ENCODE measurements at regions not wholly inside any gene's neighbourhood (a gene's known extent, or its start where the extent isn't known, plus 50 kb on each side); places are given as distances from the start of the nearest gene placed in this dataset.

GRCh38 chr7:68309806-68310205 is 1288.5 kb upstream of the AUTS2 start:
- DNase-seq (ENCODE audit: low read depth) = no peak

- no peak for DNase-seq (ENCODE audit: low read depth)
Measured at GRCh38 chr7:68311958-68312357, 1286.3 kb upstream of the AUTS2 start.

GRCh38 chr7:68313806-68314205 is 1284.5 kb upstream of the AUTS2 start:
- no peak for DNase-seq (ENCODE audit: low read depth)

DNA sequence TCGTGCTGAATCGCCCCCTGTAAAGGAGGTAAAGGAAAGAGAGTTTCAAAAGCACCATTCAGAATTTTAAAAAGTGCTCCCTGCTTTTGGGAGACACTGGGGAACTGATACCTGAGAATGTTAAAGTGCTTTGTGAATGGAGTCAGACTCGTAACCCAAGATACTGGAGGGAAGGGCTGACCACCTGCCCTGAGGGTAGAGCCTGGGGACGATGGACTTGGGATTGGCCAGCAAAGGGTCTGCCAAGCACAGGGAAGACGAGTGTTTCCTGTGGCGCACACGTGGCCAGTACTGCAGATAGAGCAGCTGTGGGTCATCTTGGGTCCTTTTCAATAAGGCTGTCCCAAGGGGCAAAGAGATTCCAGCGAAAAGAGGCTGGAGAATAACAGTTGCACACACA is 1284.1 kb upstream of the AUTS2 start:
- DNase-seq (ENCODE audit: low read depth) = no peak

DNA sequence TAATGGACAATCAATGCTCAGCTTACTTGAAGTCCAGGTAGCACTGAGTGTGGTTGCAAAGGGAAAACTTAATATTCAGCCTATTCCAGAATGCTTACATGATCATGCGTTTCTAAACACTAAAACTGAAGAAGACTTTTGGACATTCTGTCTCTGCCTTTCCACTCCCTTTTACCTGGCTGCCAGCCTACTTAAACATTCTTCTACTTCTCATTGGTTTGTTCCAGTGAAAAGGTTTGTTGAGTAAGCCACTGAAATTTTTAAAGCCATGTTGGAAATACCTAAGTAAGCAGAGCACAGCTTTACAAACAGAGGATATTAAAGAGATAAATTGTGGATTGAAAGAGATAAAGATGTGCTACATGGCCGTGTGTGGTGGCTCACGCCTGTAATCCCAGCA is 1280.8 kb upstream of the AUTS2 start:
- no peak for DNase-seq (ENCODE audit: low read depth)

DNA sequence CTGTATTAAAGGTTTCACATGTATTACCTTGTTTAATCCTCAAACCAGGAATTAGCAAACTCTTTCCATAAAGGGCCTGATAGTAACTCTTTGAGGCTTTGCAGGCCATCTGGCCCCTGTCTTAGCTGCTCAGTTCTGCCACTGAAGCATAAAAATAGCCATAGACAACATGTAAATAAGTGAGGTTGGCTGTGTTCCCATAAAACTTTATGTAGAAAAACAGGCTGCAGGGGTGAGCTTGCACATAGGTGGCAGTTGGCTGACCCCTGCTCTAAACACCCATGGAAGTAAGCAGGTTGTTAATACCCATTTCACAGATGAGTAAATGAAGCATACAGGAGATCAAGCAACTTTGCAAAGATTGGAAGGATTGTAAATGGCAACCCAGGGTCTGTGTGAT is 1279.2 kb upstream of the AUTS2 start:
- no peak for DNase-seq (ENCODE audit: low read depth)

DNA sequence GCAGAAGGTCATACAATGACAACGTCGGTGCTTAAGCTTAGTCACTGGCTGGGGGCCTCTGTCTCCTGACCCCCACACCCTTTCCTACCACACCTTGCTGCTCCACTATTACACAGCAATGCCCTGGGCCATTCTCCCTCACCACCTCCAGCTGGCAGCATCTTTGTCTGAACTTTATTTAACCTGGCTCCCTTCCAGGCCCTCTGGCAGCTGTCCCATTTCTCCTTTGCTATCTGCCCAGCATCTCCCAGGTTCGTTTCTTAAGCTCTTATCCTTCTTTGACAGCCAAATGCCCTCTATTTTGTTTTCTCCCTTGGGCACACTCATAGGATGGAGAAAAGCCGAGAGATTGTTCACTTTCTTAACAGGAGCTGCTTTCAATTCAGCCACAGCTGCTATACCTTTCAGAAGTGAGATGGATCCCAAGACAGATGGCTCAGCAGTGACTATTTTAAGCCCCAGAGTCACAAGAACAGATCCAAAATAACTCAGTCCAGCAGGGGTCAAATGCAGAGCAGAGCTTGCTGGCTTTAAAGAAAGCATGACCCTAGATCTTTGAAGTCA is 1277.1 kb upstream of the AUTS2 start:
- no peak for DNase-seq (ENCODE audit: low read depth)

- DNase-seq (ENCODE audit: low read depth) = no peak
Measured at GRCh38 chr7:68321776-68322496, 1276.3 kb upstream of the AUTS2 start.

DNA sequence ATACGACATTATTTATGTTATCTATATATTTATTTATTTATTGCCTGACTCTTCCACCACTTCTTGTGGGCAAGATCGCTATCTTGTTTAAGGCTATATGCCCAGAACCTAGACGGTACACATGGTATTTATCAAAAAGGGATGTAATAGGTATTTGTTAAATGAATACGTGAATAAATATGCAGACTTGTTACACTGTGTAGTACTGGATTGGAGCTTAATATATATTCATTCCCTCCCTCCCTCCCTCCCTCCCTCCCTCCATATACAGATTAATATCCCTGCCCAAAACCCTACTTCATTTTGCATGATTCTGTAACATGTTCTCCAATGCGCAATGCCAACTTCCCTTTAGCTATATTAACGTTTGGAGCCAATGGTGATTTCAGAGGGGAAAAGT is 1273.7 kb upstream of the AUTS2 start:
- no peak for DNase-seq (ENCODE audit: low read depth)

DNA sequence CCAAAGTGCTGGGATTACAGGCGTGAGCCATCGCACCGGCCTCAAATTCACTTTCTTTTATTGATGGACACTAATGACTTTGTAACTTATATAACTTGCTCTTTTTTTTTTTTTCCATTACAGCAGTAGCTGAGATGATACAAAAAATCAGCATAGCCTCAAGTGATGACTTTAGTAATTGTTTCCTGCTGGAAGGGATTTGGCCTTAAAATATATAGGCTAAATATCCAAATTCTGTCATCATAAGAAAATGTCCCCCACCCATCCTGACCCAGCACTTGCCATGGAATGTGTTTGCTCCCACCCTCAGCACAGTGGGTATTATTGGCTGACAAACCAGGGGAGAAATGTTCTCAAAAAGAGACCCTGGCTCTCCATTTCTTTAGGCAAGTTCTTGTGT is 1264.1 kb upstream of the AUTS2 start:
- no peak for DNase-seq (ENCODE audit: low read depth)

DNA sequence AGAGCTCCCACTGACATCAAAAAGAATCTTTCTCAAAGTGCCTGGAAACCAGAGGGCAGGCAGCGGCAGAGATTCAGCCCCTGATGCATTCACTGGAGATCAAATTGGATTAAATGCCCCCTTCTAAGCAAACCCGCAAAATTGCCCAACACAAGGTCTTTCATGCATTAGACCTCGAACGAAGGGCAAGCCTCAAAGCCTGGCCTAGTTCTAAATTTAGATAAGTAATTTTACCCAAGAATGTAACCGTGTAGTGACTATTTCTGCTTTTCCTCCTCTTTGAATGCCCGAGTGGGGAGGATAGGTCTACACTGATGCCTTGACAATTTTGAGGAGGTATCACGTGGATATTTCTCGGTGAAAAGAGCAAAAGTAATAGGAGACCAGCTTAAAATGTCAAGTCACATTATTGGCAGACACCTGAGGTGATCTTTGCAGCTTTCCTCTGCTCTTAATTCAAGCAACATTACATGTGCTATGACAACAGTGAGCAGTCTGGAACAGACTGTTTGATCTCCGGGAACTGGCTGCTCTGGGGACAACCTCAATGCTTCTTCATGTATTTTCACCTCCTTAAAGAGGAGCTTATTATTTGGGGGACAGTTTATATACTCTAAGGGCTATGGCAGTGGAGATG is 1263.5 kb upstream of the AUTS2 start:
- no peak for DNase-seq (ENCODE audit: low read depth)

GRCh38 chr7:68336594-68336993 is 1261.7 kb upstream of the AUTS2 start:
- DNase-seq (ENCODE audit: low read depth) = no peak

DNA sequence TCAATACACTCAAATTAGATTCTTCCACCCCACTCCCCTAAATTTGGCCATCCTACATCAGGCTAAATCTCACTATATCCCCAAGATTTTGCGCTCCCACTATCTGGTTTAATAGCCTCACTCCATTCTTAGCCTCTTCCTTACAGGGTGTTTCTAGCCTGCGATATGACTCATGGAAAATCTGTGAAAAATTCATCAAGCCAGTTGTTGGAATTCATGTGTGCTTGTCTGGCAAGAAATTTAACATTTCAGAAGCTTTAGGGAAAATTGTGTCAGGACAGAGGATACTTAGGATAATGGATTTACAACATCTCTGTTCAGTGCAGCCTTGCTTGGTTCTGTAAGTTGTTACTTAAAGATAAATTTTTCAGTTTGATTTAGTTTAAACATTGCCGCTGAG is 1249.9 kb upstream of the AUTS2 start:
- no peak for DNase-seq (ENCODE audit: low read depth)

DNA sequence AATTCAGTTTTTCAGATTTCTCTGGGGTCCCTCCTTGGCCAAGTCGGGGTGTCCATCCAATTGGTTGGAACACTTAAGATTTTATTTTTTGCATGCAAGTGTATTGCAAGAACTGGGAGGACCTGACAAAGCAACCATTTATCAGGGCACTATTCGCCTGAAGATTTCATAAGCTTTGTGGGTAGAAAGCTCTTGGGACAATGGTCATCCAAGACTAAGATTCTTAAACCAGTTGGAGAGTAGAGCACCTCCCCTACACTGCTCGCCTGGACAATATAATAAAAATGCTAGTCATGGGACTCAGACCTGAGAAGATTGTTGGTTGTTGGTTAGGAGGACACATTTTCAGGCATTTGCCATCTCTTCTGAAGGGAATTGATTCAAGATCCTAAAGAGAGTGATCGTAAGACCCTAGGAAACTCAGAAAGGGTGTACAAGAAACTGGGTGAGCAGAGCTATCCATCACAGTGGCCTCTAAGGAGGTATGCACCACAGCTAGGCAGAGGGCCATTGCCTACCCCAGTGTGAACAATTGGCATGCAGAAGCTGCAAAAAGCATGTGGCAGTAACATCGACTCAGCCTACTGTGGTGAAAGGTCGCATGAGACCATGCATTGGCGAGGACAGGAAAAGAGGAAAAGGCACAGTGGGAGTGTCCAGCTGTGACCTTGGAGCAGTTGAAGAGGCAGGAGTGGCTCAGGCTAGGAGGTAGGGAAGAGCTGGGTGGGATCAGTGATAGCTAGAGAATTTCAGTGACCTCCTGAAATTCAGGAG is 1235.3 kb upstream of the AUTS2 start:
- DNase-seq (ENCODE audit: low read depth) = no peak

GRCh38 chr7:68364886-68365625 is 1233.2 kb upstream of the AUTS2 start:
- DNase-seq (ENCODE audit: low read depth) = no peak

DNA sequence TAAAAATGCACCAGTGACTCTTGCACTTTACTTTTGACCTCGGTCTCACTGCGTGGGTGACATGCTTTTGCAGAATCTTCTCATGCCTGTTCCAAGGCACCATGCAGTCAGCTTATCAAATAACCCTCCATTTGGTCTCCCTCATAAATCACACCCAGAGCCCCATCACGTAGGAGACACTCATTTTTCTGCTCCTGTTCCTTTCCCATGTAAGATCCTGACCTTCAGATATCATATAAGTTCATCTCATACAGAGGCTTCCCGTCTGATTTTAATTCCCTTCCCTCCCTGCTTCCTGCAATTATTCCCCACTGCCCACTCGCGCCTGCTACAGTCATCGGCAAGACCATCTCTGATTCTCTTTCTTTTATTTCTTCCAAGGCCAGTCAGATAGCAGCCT is 1226.3 kb upstream of the AUTS2 start:
- DNase-seq (ENCODE audit: low read depth) = no peak

DNA sequence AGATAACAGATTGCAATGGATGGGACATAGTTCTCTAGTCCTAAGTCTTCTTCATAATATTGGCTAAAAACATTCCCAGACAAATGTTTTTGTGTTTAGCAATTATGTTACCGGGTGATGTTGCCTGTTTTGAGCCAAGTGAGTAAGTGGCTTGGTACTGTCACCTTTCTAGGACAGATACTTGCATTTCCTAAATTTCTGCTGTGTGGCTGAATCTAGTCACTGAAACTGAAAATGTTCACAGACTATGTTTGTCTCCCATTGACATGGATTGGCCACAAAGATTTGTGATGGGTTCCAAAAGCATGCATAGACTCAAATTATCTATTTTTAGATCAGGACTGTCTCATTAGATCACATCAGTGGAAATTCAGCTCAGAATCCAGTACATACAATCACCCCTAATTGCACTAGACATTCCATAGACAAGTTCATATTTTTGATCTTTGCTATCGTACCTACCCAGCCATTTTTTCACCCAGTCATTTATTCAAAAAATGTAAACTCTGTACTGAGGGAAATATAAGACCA is 1222.1 kb upstream of the AUTS2 start:
- DNase-seq (ENCODE audit: low read depth) = no peak

DNA sequence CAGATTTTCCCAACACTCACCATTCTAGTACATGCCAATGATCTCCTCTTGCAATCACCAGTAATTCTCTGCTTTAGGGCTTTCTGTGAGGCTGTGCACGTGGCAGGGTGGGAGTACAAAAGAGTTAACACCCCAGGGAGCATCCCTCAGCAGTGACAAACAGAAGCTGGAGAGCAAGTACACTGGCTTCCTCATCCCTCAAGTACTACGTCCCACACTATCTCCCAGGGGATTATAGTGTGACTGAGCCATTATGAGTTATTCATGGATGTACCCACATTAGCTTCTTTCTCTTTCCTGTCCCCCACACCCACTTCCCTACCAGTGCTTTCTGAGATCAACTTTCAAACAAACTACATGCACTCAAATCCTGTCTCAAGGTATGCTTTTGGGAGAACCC is 1216.5 kb upstream of the AUTS2 start:
- no peak for DNase-seq (ENCODE audit: low read depth)

GRCh38 chr7:68384581-68384980 is 1213.7 kb upstream of the AUTS2 start:
- no peak for DNase-seq (ENCODE audit: low read depth)

DNA sequence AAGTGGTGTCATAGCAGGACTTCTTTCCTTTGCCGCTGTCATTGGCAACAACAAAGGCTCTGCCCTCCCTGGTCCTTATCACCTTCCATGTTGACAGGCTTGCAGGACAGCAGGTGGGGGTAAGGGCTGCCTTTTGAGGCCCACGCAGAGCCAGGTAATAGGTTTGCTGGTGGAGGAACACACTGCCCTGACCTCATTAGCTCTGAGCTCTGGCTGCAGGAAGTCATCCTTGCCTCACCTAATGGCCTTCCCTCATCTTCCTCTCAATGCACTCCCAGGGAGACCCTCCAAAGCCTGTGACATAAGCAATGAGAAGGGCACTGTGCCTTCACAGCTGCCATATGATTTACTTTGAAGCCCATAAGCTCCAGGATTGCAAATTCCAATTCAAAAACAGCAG is 1205.2 kb upstream of the AUTS2 start:
- DNase-seq (ENCODE audit: low read depth) = no peak

- DNase-seq (ENCODE audit: low read depth) = no peak
Measured at GRCh38 chr7:68394131-68394530, 1204.1 kb upstream of the AUTS2 start.

DNA sequence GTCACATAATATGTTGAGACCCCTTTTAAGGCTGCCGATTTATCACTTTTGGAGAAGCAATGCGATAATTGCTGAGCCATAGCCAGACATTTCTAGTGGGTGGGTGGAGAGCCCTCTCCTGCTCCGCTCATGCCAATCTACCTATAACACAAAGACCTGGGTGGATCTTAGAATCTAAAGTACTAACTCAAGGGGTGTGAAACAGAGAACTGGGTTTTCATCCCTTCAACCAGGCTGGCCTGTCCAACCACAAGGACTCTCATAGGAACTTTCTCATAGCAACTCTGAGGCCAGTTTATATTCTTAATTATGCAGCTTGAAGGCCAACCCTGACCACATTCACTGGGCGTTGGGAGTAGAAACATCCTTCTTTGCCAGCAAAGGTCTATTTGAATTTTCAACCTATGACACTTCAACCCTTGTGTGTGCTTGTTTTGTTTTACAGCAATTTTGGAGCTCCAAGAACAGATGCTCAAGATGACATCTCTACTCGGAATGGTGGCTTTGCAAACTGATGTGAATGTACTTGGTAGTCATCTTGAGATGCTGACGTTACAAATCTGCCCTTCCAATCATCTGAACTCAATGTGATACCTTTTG is 1198.2 kb upstream of the AUTS2 start:
- no peak for DNase-seq (ENCODE audit: low read depth)
